Erythroblast (primary cell): ENCODE measurements at regions not wholly inside any gene's neighbourhood (a gene's known extent, or its start where the extent isn't known, plus 50 kb on each side); places are given as distances from the start of the nearest gene placed in this dataset.

Experiments used
- GATA1 ChIP-seq: IDR thresholded peaks from 2 replicates; pipeline ENCODE4 v1.6.1; 2011; ENCODE audit warnings: low read depth, mild to moderate bottlenecking, control low read depth, low read length, moderate library complexity
- POLR2A ChIP-seq: IDR thresholded peaks from 2 replicates; pipeline ENCODE4 v1.6.1; 2011; ENCODE audit warnings: mild to moderate bottlenecking, low read length

- TF ChIP-seq POLR2A, result no peak
- TF ChIP-seq GATA1, result no peak
Observed at GRCh38 chr5:86974955-86975354, 292.7 kb upstream of the RASA1 start.
